ENCODE measurements at regions not wholly inside any gene's neighbourhood (a gene's known extent, or its start where the extent isn't known, plus 50 kb on each side); places are given as distances from the start of the nearest gene placed in this dataset.

GRCh38 chr3:5054098-5054497 is 68.0 kb upstream of the ARL8B start:
- no peak for TF ChIP-seq CTCF (IDR thresholded peaks at IDR 0.05)
- TF ChIP-seq POLR2A (IDR thresholded peaks at IDR 0.05) = no peak
